Activated CD4-positive, alpha-beta memory T cell treated with anti-CD3 and anti-CD28 coated beads, Interleukin-2, amount 10 ng/mL, durations not matched to agents 7 days and 5 days (primary cell): ENCODE measurements at regions not wholly inside any gene's neighbourhood (a gene's known extent, or its start where the extent isn't known, plus 50 kb on each side); places are given as distances from the start of the nearest gene placed in this dataset.

Source experiments
- CTCF ChIA-PET: fragments of 350-600 bp; sonication (Branson Sonifier 250); formaldehyde crosslinking; loops from one replicate; lab custom pipeline; 2021; ENCODE audit warnings: antibody characterized with exemption, inconsistent platforms; lab: Charles Lee
- POLR2A ChIA-PET: fragments of 350-600 bp; sonication (Branson Sonifier 250); formaldehyde crosslinking; loops from one replicate; lab custom pipeline; 2021; ENCODE audit warnings: antibody characterized with exemption; lab: Charles Lee
- DNase-seq: peaks from one replicate; pipeline ENCODE4 v3.0.0-alpha.2; 2020
- H3K27ac Mint-ChIP-seq: one replicate; pipeline ENCODE4 v1.8.0; 2021; ENCODE audit warnings: mild to moderate bottlenecking, mixed read lengths
- H3K27me3 Mint-ChIP-seq: one replicate; pipeline ENCODE4 v1.8.0; 2021; ENCODE audit warnings: mixed read lengths
- H3K36me3 Mint-ChIP-seq: one replicate; pipeline ENCODE4 v1.8.0; 2021; ENCODE audit warnings: low read depth, mixed read lengths
- H3K4me1 Mint-ChIP-seq: one replicate; pipeline ENCODE4 v1.8.0; 2021; ENCODE audit warnings: mixed read lengths
- H3K4me3 Mint-ChIP-seq: one replicate; pipeline ENCODE4 v1.8.0; 2021; ENCODE audit warnings: mild to moderate bottlenecking, mixed read lengths
- H3K9me3 Mint-ChIP-seq: one replicate; pipeline ENCODE4 v1.8.0; 2021; ENCODE audit warnings: mixed read lengths

- Mint-ChIP-seq H3K27me3 (no peaks in the 10 kb centered on the region), H3K4me3 (no peak overlapping the region), H3K36me3 (no peaks in the 10 kb centered on the region), H3K4me1 (no peaks in the 10 kb centered on the region), H3K27ac (no peak overlapping the region), H3K9me3 (no peaks in the 10 kb centered on the region)
- DNase-seq = no peak
- POLR2A ChIA-PET = no interaction called here
- CTCF ChIA-PET = no interaction called here
These were observed 230.1 kb upstream of the TENM4 start for GRCh38 chr11:79670882-79671281.

GRCh38 chr11:79668575-79668974 lies 227.7 kb upstream of the TENM4 start:
- ChIA-PET POLR2A (no interaction called here), CTCF (no interaction called here)
- no peak overlapping the region for H3K27ac Mint-ChIP-seq
- no peaks in the 10 kb centered on the region for H3K27me3 Mint-ChIP-seq
- H3K4me3 Mint-ChIP-seq = no peak overlapping the region
- DNase-seq = no peak
- no peaks in the 10 kb centered on the region for H3K36me3 Mint-ChIP-seq
- no peaks in the 10 kb centered on the region for H3K4me1 Mint-ChIP-seq
- H3K9me3 Mint-ChIP-seq = no peaks in the 10 kb centered on the region

DNA sequence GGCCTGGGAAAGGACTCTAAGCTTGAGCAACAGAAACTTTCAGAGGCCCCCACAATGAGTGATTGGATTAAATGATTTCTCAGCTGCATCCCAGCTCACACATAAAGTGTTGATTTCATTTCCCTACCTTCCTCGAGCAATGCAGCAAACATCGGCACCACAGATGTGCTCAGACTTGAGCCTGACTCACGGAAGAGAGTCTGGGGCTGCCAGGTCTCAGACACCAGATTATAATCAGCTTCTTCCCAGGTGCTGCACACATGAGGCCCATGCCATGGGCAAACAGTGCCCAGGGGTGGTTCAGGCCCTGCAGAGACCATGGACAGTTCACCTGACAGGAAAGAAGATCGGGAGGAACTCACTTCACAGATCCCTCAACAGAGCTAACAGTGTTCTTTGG lies 226.6 kb upstream of the TENM4 start:
- H3K36me3 Mint-ChIP-seq = no peaks in the 10 kb centered on the region
- no peak overlapping the region for H3K27ac Mint-ChIP-seq
- ChIA-PET POLR2A (no interaction called here), CTCF (no interaction called here)
- no peak for DNase-seq
- H3K4me1 Mint-ChIP-seq = no peaks in the 10 kb centered on the region
- no peak overlapping the region for H3K4me3 Mint-ChIP-seq
- H3K27me3 Mint-ChIP-seq = no peaks in the 10 kb centered on the region
- H3K9me3 Mint-ChIP-seq = no peaks in the 10 kb centered on the region

GRCh38 chr11:79663017-79663416 lies 222.2 kb upstream of the TENM4 start:
- Mint-ChIP-seq H3K4me1 (no peaks in the 10 kb centered on the region), H3K27me3 (no peaks in the 10 kb centered on the region), H3K27ac (no peak overlapping the region), H3K9me3 (no peaks in the 10 kb centered on the region), H3K4me3 (no peak overlapping the region), H3K36me3 (no peaks in the 10 kb centered on the region)
- POLR2A ChIA-PET = no interaction called here
- DNase-seq = no peak
- CTCF ChIA-PET = no interaction called here

- H3K27me3 Mint-ChIP-seq = no peaks in the 10 kb centered on the region
- no peak overlapping the region for H3K27ac Mint-ChIP-seq
- CTCF ChIA-PET = no interaction called here
- POLR2A ChIA-PET = no interaction called here
- no peak overlapping the region for H3K4me3 Mint-ChIP-seq
- H3K9me3 Mint-ChIP-seq = no peaks in the 10 kb centered on the region
- DNase-seq = no peak
- no peaks in the 10 kb centered on the region for H3K36me3 Mint-ChIP-seq
- no peaks in the 10 kb centered on the region for H3K4me1 Mint-ChIP-seq
These were observed 220.5 kb upstream of the TENM4 start for GRCh38 chr11:79661373-79661772.

DNA sequence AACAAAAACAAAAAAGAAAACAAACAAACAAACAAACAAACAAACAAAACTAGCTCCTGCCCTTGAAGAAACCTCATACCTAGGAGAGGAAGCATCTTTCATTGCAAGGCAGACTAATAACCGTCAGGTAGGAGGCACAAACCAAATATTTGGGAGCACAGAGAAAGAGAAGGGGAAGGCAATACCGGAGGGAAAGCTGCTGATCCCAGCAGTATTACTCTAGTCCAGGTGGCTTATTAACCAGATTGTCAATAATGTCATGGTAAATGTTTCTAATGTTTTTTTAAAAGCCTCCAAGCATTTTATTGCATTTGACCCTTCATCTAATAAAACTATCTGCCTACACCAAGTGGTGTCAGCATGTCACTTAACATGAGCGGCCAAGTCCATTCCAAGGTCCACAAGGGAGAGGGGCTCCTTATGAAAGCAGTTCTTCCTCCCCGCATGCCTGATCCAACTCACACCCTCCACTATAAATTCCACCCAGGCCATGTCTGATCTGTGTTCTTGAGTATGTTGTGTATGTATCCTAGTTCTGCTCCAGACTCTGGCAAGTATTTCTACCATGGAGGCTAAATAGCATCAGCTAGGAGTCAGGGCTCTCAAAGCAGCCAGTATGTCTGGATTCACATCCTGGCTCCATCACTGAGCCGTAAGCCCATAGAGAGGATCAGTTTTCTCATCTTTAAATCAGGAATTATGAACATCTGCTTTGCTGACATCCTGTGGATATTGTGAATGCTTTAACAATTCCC lies 208.1 kb upstream of the TENM4 start:
- peaks cover 9% of the 10 kb centered on the region for H3K9me3 Mint-ChIP-seq
- H3K4me3 Mint-ChIP-seq = no peak overlapping the region
- DNase-seq = no peak
- no peaks in the 10 kb centered on the region for H3K36me3 Mint-ChIP-seq
- no peak overlapping the region for H3K27ac Mint-ChIP-seq
- H3K4me1 Mint-ChIP-seq = no peaks in the 10 kb centered on the region
- ChIA-PET CTCF (no interaction called here), POLR2A (no interaction called here)
- no peaks in the 10 kb centered on the region for H3K27me3 Mint-ChIP-seq

DNA sequence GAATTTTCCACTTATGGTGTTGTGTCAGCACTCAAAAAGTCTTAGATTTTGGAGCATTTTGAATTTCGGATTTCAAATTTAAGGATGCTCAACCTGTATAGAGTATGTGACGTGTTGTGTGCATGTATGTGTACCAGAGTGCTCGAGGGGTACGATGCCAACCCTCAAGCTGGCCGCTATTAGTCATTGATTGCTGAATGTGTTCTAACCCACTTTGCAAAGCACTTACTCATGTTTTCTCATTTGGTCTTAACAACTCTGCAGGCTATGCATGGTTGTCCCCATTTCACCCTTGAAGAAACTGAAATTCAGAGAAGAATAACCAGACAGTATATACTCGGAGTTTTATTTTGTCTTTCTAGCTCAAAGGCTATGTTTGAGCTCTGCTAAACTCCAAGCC lies 196.4 kb upstream of the TENM4 start:
- CTCF ChIA-PET = no interaction called here
- H3K27ac Mint-ChIP-seq = no peak overlapping the region

GRCh38 chr11:79634905-79635304 lies 194.1 kb upstream of the TENM4 start:
- CTCF ChIA-PET = no interaction called here
- Mint-ChIP-seq H3K4me1 (no peaks in the 10 kb centered on the region), H3K27ac (no peak overlapping the region), H3K36me3 (no peaks in the 10 kb centered on the region), H3K4me3 (no peak overlapping the region), H3K9me3 (no peaks in the 10 kb centered on the region), H3K27me3 (no peaks in the 10 kb centered on the region)
- POLR2A ChIA-PET = no interaction called here
- DNase-seq = no peak

More for the DNA sequence above, 196.4 kb upstream of the TENM4 start:
- DNase-seq = no peak
- Mint-ChIP-seq H3K4me1 (no peaks in the 10 kb centered on the region), H3K4me3 (no peak overlapping the region), H3K36me3 (no peaks in the 10 kb centered on the region), H3K9me3 (peaks cover under 1% of the 10 kb centered on the region), H3K27me3 (no peaks in the 10 kb centered on the region)
- POLR2A ChIA-PET = no interaction called here

DNA sequence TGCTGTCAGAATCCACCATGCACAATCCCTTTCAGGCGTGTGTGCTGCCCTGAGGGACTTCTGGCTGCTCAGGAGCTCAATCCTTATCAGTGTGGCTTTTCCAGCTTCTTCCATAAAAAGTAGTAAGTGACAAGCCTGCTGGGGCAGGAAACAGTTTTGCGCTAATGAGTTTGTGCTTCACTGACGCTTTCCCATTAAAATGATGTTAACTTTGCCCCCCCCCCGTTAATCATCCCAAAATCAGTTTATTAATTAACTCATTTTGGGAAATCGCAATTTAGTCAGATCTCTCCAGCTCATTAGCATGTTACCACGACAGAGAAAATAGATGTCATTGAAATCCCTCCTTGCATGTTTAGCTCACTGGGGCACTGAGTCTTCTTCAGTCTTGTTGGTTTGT lies 186.5 kb upstream of the TENM4 start:
- POLR2A ChIA-PET = no interaction called here
- H3K4me1 Mint-ChIP-seq = peaks cover 3% of the 10 kb centered on the region
- H3K27ac Mint-ChIP-seq = no peak overlapping the region
- CTCF ChIA-PET = no interaction called here
- H3K36me3 Mint-ChIP-seq = no peaks in the 10 kb centered on the region
- H3K9me3 Mint-ChIP-seq = no peaks in the 10 kb centered on the region
- no peaks in the 10 kb centered on the region for H3K27me3 Mint-ChIP-seq
- H3K4me3 Mint-ChIP-seq = no peak overlapping the region
- DNase-seq = no peak

DNA sequence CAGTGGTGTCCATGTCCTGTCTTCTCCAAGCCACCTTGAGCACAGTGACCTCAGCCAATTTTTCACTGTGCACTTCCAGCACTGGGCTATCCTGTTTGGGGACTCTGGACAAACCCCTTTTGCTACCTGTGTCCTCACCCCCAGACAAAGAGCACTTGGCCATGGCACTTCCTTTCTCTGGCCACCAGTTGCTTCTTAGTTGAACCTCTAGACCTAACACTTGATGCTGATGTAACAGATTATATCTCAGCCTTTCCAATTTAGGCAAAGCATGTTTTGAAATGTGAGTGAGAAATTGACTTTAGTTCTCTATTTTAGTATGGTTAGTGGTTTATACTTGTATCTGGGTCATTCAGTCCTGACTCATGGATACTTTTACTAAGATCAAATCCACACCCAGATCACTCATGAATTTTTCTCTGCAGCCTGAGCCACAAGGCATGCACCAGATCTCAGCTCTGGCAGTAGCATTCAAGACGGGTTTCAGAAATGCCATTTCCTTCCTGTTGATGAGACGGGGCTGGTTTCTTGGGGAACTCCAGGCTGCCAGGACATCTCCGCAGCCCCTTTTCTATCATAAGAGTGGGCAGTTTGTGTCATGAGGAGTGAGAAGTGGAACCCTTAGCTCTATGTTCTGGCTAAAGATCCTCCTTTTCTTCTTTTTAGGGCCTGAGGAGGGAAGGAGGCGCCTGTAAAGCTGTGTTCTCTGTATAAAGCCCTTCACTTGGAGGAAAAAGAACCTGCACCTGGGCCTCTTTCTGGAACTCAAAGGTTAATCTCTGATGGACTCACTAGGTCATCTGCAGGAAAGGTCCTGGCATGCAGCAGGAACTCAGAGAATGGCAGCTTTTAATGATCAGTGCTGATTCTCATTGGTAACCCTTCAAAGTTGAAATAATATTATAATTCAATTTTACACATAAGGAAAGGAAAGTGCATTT lies 185.6 kb upstream of the TENM4 start:
- POLR2A ChIA-PET = no interaction called here
- no peaks in the 10 kb centered on the region for H3K9me3 Mint-ChIP-seq
- CTCF ChIA-PET = no interaction called here

GRCh38 chr11:79623375-79623774 lies 182.5 kb upstream of the TENM4 start:
- Mint-ChIP-seq H3K27ac (no peak overlapping the region), H3K27me3 (no peaks in the 10 kb centered on the region), H3K9me3 (no peaks in the 10 kb centered on the region), H3K4me3 (no peak overlapping the region), H3K36me3 (no peaks in the 10 kb centered on the region), H3K4me1 (peaks cover 3% of the 10 kb centered on the region)
- no peak for DNase-seq
- ChIA-PET POLR2A (no interaction called here), CTCF (no interaction called here)

More for the DNA sequence above, 185.6 kb upstream of the TENM4 start:
- H3K27ac Mint-ChIP-seq = no peak overlapping the region
- H3K4me1 Mint-ChIP-seq = peaks cover 3% of the 10 kb centered on the region
- no peak overlapping the region for H3K4me3 Mint-ChIP-seq
- DNase-seq = no peak
- no peaks in the 10 kb centered on the region for H3K27me3 Mint-ChIP-seq
- no peaks in the 10 kb centered on the region for H3K36me3 Mint-ChIP-seq

GRCh38 chr11:79617561-79617960 lies 176.7 kb upstream of the TENM4 start:
- H3K36me3 Mint-ChIP-seq = no peaks in the 10 kb centered on the region
- ChIA-PET CTCF (no interaction called here), POLR2A (no interaction called here)
- no peak overlapping the region for H3K4me3 Mint-ChIP-seq
- no peaks in the 10 kb centered on the region for H3K27me3 Mint-ChIP-seq
- H3K9me3 Mint-ChIP-seq = peaks cover 6% of the 10 kb centered on the region
- DNase-seq = no peak
- no peaks in the 10 kb centered on the region for H3K4me1 Mint-ChIP-seq
- no peak overlapping the region for H3K27ac Mint-ChIP-seq

DNA sequence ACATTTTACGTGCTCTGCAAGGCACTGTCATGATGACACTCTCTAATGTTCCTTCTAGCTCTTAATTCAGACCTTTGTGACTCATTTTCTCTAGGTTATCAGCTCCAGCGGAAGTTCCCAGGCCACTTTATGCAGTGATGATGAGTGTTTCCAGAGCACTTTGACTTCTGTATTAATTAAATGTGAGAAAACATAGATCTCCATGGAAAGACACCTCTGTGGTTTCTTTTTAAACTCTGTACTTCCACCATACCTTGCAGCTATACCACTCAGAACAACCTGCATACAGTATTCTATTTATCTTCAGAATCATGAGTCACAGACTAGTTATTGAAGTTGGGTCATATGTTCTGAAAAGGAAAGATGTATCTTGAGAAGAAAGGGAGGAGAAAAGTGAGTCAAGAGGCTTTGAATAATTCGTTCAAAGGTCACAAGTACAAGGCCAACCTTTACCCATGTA lies 175.6 kb upstream of the TENM4 start:
- H3K36me3 Mint-ChIP-seq = no peaks in the 10 kb centered on the region

More for the DNA sequence above, 175.6 kb upstream of the TENM4 start:
- Mint-ChIP-seq H3K4me3 (no peak overlapping the region), H3K27me3 (no peaks in the 10 kb centered on the region), H3K4me1 (no peaks in the 10 kb centered on the region), H3K27ac (no peak overlapping the region), H3K9me3 (peaks cover 6% of the 10 kb centered on the region)
- DNase-seq = no peak
- ChIA-PET POLR2A (no interaction called here), CTCF (no interaction called here)
